ENCODE measurements at regions not wholly inside any gene's neighbourhood (a gene's known extent, or its start where the extent isn't known, plus 50 kb on each side); places are given as distances from the start of the nearest gene placed in this dataset.
A peak's percentile ranks its signal among the peaks of the same experiment; 100 is the strongest.
"Not testable (repeated sequence)": the region's sequence is repeated elsewhere in the genome, so short reads cannot be mapped to it uniquely, and the experiment has no call there.

DNA sequence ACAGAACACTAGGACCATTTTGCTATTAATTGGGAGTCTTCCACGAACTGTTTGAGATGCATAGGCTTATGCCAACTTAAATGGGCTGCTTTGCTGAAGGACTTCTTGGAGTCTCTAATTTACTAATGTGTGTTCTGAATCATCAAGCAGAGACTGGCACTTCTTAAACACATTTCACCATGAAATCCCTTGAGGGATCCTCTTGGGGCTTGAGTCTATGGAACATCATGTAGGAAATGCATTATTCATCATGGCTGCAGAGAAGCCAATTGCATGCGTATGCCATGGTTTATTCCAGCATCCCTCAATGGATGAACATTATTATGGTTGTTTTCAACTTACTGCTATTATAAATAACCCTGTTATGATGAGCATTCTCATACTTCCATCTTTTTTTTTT, 73.4 kb downstream of the FGD2 start:
- peaks cover 20% of the 10 kb centered on the region for H3K4me1 ChIP-seq
- no peak overlapping the region for H3K9ac ChIP-seq
- H3K27ac ChIP-seq: no peak overlapping the region
- H3K27me3 ChIP-seq: no peaks in the 10 kb centered on the region
- TF ChIP-seq Cebpa-rat (IDR thresholded peaks at IDR 0.05): no peak
- H4K20me1 ChIP-seq: no peaks in the 10 kb centered on the region
- H3K4me2 ChIP-seq: no peak overlapping the region
- no peaks in the 10 kb centered on the region for H3K36me3 ChIP-seq
- H3K9me3 ChIP-seq: peaks cover 2% of the 10 kb centered on the region; the same call in 1 of the 2 replicates
- no peak overlapping the region for H3K4me3 ChIP-seq

DNA sequence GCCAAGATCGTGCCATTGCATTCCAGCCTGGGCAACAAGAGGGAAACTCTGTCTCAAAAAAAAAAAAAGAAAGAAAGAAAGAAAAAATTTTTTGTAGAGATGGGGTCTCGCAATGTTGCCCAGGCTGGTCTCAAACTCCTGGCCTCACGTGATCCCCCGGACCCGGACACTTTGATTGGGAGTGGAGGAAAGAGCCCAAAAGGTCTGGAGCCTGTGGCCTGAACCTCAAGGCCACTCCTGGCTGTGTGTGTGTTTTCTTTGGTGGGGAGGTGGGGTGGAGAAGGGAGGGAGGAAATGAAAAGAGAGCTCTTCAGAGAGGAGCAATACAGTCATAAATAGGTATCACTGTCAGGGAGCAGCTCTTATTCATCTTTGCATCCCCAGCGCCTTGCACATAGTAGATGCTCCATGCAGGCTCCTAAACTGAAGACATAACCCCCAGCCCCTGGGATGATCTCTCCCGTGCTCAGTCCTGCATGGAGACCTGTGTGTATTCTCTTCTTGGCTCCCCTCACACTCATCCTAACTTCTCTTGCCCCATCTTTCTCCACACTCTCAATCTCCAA, 75.7 kb downstream of the FGD2 start:
- Histone ChIP-seq H3K36me3 (no peaks in the 10 kb centered on the region), H3K4me2 (no peak overlapping the region), H3K4me3 (no peak overlapping the region), H3K27ac (no peak overlapping the region), H4K20me1 (no peaks in the 10 kb centered on the region), H3K4me1 (peaks cover 10% of the 10 kb centered on the region), H3K9me3 (no peaks in the 10 kb centered on the region), H3K27me3 (no peaks in the 10 kb centered on the region), H3K9ac (no peak overlapping the region)
- no peak for TF ChIP-seq Cebpa-rat (IDR thresholded peaks at IDR 0.05)

DNA sequence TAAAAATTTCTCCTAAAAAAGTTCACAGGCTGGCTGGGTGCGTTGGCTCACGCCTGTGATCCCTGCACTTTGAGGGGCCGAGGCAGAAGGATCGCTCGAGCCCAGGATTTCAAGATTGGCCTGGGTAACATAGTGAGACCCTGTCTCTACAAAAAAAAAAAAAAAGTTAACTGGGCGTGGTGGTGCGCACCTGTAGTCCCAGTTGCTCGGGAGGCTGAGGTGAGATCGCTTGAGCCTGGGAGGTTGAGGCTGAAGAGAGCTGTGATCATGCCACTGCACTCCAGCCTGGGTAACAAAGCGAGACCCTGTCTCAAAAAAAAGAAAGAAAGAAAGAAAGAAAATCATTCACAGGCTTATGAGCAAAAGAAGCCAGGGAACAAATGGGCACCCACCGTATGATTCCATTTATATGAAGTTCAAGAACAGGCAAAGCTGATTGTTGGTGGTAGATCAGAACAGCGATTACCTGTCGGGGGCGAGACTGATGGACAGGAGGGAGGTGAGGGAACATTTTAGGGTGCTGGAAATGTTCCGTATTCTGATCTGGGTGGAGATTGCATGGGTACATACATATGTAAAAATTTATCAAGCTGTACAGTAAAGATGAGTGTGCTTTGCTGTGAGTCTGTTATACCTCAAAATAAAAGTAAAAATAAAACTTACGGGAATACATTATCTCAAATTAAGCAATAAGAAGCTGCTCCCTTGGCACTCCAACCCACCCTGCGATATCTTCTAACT, 77.1 kb downstream of the FGD2 start:
- Histone ChIP-seq H3K4me1 (peaks cover 10% of the 10 kb centered on the region), H3K4me3 (no peak overlapping the region), H3K9ac (no peak overlapping the region), H3K27me3 (no peaks in the 10 kb centered on the region), H4K20me1 (no peaks in the 10 kb centered on the region), H3K27ac (no peak overlapping the region), H3K36me3 (no peaks in the 10 kb centered on the region), H3K9me3 (no peaks in the 10 kb centered on the region), H3K4me2 (peak overlapping the region; percentile 47; the same call in 1 of the 2 replicates)
- no peak for TF ChIP-seq Cebpa-rat (IDR thresholded peaks at IDR 0.05)

DNA sequence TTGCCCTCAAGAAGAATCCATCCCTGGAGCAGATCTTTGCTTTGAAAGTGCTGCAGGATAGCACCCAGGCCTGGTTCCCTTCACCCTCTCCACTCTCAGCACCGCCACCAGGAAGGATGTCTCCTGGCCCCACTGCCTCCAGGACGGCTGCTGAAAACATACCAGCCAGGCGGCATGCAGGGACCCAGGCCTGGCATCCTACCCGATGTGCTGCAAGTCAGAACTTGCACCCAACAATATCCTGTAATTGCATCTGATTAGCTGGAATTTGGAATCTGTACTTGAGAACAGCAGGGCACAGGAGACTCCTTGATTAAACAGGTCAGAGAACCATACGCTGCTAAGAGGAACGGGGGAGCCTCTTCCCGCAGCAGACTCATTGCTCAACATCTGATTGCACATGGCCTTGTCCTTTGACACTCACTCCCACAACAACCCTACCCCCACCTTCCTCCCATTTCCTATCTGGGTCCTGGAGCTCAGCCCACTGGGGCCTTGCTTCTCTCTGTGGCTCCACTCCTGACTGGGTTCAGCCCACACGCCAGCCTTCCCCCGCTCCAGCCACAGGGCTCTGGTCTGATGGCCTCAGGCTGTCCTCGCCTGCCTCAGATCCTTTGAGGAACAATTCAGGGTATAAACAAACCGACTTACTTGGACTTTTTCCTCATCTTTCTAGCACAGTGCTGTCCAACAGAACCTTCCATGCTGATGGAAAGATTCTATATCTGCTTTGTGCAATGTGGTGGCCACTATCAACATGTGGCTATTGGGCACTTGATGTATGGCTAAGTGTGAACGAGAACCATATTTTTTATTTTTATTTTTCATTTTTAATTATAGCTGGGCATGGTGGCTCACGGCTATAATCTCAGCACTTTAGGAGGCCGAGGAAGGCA, 78.0 kb downstream of the FGD2 start:
- Histone ChIP-seq H3K27me3 (no peaks in the 10 kb centered on the region), H3K9ac (no peak overlapping the region), H3K4me3 (no peak overlapping the region), H3K4me1 (peaks cover 10% of the 10 kb centered on the region), H4K20me1 (no peaks in the 10 kb centered on the region), H3K36me3 (no peaks in the 10 kb centered on the region), H3K9me3 (no peaks in the 10 kb centered on the region), H3K27ac (peak overlapping the region; percentile 19; the same call in 1 of the 2 replicates), H3K4me2 (peak overlapping the region; percentile 47)
- TF ChIP-seq Cebpa-rat (IDR thresholded peaks at IDR 0.05): peak; percentile 61

DNA sequence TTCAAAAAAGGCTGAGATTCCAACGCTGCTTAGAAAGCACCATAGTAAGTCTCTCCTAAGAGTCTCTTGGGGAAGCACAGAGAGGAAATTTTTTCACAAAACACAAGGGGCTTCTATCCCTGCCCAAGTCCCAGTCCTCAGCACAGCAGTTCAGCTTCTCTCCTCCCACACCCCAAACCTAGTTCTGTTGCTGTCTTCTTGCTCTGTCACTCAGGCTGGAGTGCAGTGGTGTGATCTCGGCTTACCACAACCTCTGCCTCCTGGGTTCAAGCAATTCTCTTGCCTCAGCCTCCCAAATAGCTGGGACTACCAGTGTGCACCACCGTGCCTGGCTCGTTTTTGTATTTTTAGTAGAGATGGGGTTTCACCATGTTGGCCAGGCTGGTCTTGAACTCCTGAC, 79.2 kb downstream of the FGD2 start:
- H3K9ac ChIP-seq, H3K27ac ChIP-seq, H3K4me2 ChIP-seq, H3K4me1 ChIP-seq, H3K36me3 ChIP-seq, H3K9me3 ChIP-seq, H3K4me3 ChIP-seq, H3K27me3 ChIP-seq, H4K20me1 ChIP-seq: not testable (repeated sequence)

DNA sequence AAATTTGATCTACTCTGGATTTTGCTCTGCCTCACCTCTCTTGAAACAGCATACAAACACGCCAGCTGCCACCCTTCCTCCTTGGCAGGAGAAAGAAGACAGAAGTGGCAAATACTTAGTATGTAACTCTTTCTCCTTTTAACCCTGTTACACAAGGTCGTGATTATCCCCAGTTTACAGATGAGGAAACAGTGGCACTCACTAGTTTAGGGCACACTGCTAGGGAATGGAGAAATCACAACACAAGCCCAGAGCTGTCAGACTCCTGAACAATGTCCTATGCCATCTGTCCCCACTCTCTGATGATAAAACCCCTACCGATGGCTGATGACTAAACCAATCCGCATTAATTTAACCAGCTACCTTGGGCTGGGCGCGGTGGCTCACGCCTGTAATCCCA, 79.7 kb downstream of the FGD2 start:
- H3K36me3 ChIP-seq: no peaks in the 10 kb centered on the region
- H4K20me1 ChIP-seq: no peaks in the 10 kb centered on the region
- H3K27ac ChIP-seq: no peak overlapping the region
- no peaks in the 10 kb centered on the region for H3K9me3 ChIP-seq
- H3K4me3 ChIP-seq: no peak overlapping the region
- H3K27me3 ChIP-seq: no peaks in the 10 kb centered on the region
- peaks cover 10% of the 10 kb centered on the region for H3K4me1 ChIP-seq
- H3K4me2 ChIP-seq: no peak overlapping the region
- H3K9ac ChIP-seq: no peak overlapping the region
- TF ChIP-seq Cebpa-rat (IDR thresholded peaks at IDR 0.05): no peak

DNA sequence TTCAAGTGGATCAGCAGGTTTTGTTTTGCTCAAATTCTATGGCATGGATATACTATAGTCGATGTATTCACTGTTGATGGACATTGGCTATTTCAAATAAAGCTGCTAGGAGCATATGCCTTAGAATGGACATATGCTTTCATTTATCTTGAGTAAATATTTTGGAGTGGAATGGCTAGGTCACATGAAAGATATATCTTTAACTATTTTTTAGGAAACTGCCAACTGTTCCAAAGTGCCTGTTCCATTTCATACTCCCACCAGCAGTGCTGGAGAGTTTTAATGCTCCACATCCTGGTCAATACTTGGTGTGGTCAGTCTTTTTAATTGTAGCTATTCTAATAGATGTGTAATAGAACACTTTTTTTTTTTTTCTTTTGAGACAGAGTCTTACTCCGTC, 81.1 kb upstream of the PIM1 start:
- no peak for TF ChIP-seq Cebpa-rat (IDR thresholded peaks at IDR 0.05)
- Histone ChIP-seq H3K36me3 (no peaks in the 10 kb centered on the region), H3K9me3 (no peaks in the 10 kb centered on the region)

DNA sequence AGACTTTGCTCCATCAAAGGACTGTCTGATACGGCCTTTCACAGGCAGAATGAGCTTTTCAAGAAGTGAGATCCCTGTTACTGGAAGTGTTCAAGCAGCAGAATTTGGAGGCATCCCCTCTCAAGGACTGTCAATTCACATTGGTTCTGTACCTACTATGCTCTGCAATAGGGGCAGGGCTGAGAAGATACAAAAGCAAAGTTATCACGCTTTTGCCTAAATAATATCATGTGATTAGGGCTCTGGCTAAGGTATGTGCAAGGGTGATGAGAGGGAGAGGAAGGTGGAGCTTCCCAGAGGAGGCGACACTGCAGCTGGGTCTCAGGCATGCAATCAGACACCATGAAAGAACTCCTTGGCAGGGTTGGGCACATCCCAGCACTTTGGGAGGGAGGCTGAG, 80.2 kb upstream of the PIM1 start:
- Histone ChIP-seq H3K27ac (no peak overlapping the region), H3K4me1 (peaks cover 3% of the 10 kb centered on the region; the same call in 1 of the 2 replicates), H3K9ac (no peak overlapping the region), H3K27me3 (no peaks in the 10 kb centered on the region), H3K4me2 (no peak overlapping the region), H4K20me1 (no peaks in the 10 kb centered on the region), H3K36me3 (no peaks in the 10 kb centered on the region), H3K9me3 (no peaks in the 10 kb centered on the region), H3K4me3 (no peak overlapping the region)
- TF ChIP-seq Cebpa-rat (IDR thresholded peaks at IDR 0.05): no peak

More for the DNA sequence above, 81.1 kb upstream of the PIM1 start:
- Histone ChIP-seq H3K4me3 (no peak overlapping the region), H3K9ac (no peak overlapping the region), H3K27me3 (no peaks in the 10 kb centered on the region), H3K4me1 (no peaks in the 10 kb centered on the region), H4K20me1 (no peaks in the 10 kb centered on the region), H3K27ac (no peak overlapping the region), H3K4me2 (no peak overlapping the region)

DNA sequence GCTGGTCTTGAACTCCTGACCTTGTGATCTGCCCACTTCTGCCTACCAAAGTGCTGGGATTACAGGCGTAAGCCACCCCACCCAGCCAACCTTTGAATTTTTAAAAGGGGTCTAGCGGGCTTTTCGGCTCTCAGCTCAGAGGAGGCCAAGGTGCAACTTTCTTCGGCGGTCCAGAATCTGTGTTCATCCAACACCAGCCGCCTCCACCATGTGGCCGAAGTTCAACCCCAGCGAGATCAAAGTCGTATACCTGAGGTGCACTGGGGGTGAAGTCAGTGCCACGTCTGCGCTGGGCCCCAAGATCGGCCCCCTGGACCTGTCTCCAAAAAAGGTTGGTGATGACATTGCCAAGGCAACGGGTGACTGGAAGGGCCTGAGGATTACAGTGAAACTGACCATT, 78.8 kb upstream of the PIM1 start:
- not testable (repeated sequence) for H3K27ac ChIP-seq, H4K20me1 ChIP-seq, H3K9ac ChIP-seq, H3K36me3 ChIP-seq, H3K4me3 ChIP-seq, H3K9me3 ChIP-seq, H3K27me3 ChIP-seq, H3K4me2 ChIP-seq, H3K4me1 ChIP-seq

DNA sequence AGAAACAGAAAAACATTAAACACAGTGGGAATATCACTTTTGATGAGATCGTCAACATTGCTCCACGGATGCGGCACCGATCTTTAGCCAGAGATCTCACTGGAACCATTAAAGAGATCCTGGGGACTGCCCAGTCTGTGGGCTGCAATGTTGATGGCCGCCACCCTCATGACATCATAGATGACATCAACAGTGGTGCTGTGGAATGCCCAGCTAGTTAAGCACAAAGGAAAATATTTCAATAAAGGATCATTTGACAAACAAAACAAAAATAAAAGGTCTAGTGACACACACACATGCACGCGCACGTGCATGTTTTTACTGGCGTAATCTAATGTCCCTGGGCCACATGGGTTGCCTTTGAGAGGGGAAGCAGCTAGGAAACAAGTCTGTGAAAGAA, 78.4 kb upstream of the PIM1 start:
- not testable (repeated sequence) for H3K27ac ChIP-seq, H3K9me3 ChIP-seq, H3K9ac ChIP-seq, H3K27me3 ChIP-seq, H3K36me3 ChIP-seq, H3K4me2 ChIP-seq, H4K20me1 ChIP-seq, H3K4me1 ChIP-seq, H3K4me3 ChIP-seq

Measured in BLaER1 (cell line).